HG03175 (cell line): ENCODE measurements at regions not wholly inside any gene's neighbourhood (a gene's known extent, or its start where the extent isn't known, plus 50 kb on each side); places are given as distances from the start of the nearest gene placed in this dataset.

Experiments used
- ATAC-seq: cut with Tn5 transposase; IDR thresholded peaks from one replicate; pipeline ENCODE4 v1.9.1; 2021; ENCODE audit warnings: mild to moderate bottlenecking, moderate library complexity; ENCODE audit not compliant: unreplicated experiment

GRCh38 chr3:176574786-176575185, 622.5 kb downstream of the TBL1XR1 start:
- no peak for ATAC-seq

- no peak for ATAC-seq
Measured at GRCh38 chr3:176571926-176572325, 625.4 kb downstream of the TBL1XR1 start.

GRCh38 chr3:176570992-176571391, 626.3 kb downstream of the TBL1XR1 start:
- no peak for ATAC-seq

- ATAC-seq: no peak
Measured at GRCh38 chr3:176568189-176568588, 629.1 kb downstream of the TBL1XR1 start.

GRCh38 chr3:176566757-176567156, 630.5 kb downstream of the TBL1XR1 start:
- no peak for ATAC-seq

- no peak for ATAC-seq
Measured at GRCh38 chr3:176562331-176562730, 635.0 kb downstream of the TBL1XR1 start.

- ATAC-seq: no peak
Measured at GRCh38 chr3:176561826-176562225, 635.5 kb downstream of the TBL1XR1 start.

GRCh38 chr3:176554791-176555654, 642.3 kb downstream of the TBL1XR1 start:
- no peak for ATAC-seq

GRCh38 chr3:176554264-176554663, 643.0 kb downstream of the TBL1XR1 start:
- no peak for ATAC-seq

GRCh38 chr3:176526942-176527341, 670.3 kb downstream of the TBL1XR1 start:
- no peak for ATAC-seq

- no peak for ATAC-seq
Measured at GRCh38 chr3:176526225-176526624, 671.1 kb downstream of the TBL1XR1 start.

GRCh38 chr3:176523114-176523513, 674.2 kb downstream of the TBL1XR1 start:
- ATAC-seq: no peak

- ATAC-seq: no peak
Measured at GRCh38 chr3:176522436-176522835, 674.8 kb downstream of the TBL1XR1 start.

- ATAC-seq: no peak
Measured at GRCh38 chr3:176521531-176522175, 675.6 kb downstream of the TBL1XR1 start.

- no peak for ATAC-seq
Measured at GRCh38 chr3:176514297-176514696, 683.0 kb downstream of the TBL1XR1 start.

- no peak for ATAC-seq
Measured at GRCh38 chr3:176513604-176514003, 683.7 kb downstream of the TBL1XR1 start.

GRCh38 chr3:176512037-176512436, 685.2 kb downstream of the TBL1XR1 start:
- no peak for ATAC-seq

- ATAC-seq: no peak
Measured at GRCh38 chr3:176510097-176510496, 687.2 kb downstream of the TBL1XR1 start.

GRCh38 chr3:176505878-176506621, 691.2 kb downstream of the TBL1XR1 start:
- ATAC-seq: no peak

- no peak for ATAC-seq
Measured at GRCh38 chr3:176491084-176491483, 706.2 kb downstream of the TBL1XR1 start.

- ATAC-seq: no peak
Measured at GRCh38 chr3:176490357-176490756, 706.9 kb downstream of the TBL1XR1 start.

- no peak for ATAC-seq
Measured at GRCh38 chr3:176479248-176479647, 718.0 kb downstream of the TBL1XR1 start.
